ENCODE measurements at regions not wholly inside any gene's neighbourhood (a gene's known extent, or its start where the extent isn't known, plus 50 kb on each side); places are given as distances from the start of the nearest gene placed in this dataset.

GRCh38 chr6:23747239-23747638, 378.8 kb upstream of the NRSN1 start:
- TF ChIP-seq CTCF (IDR thresholded peaks at IDR 0.05; ENCODE audit: partially characterized antibody, unreplicated experiment), result no peak
- Mint-ChIP-seq H3K27me3 (ENCODE audit: unreplicated experiment) (no peaks in the 10 kb centered on the region), H3K27ac (ENCODE audit: unreplicated experiment) (no peak overlapping the region), H3K4me3 (ENCODE audit: unreplicated experiment) (no peak overlapping the region), H3K4me1 (ENCODE audit: low read depth, unreplicated experiment) (no peaks in the 10 kb centered on the region), H3K36me3 (ENCODE audit: unreplicated experiment) (no peaks in the 10 kb centered on the region), H3K9me3 (ENCODE audit: unreplicated experiment) (no peaks in the 10 kb centered on the region)
- no peak for DNase-seq

- no peak for TF ChIP-seq CTCF (IDR thresholded peaks at IDR 0.05; ENCODE audit: partially characterized antibody, unreplicated experiment)
- Mint-ChIP-seq H3K27me3 (ENCODE audit: unreplicated experiment) (no peaks in the 10 kb centered on the region), H3K4me1 (ENCODE audit: low read depth, unreplicated experiment) (no peaks in the 10 kb centered on the region), H3K9me3 (ENCODE audit: unreplicated experiment) (peaks cover 2% of the 10 kb centered on the region), H3K36me3 (ENCODE audit: unreplicated experiment) (no peaks in the 10 kb centered on the region), H3K27ac (ENCODE audit: unreplicated experiment) (no peak overlapping the region), H3K4me3 (ENCODE audit: unreplicated experiment) (no peak overlapping the region)
- DNase-seq, result no peak
Measured at GRCh38 chr6:23752414-23752813, 373.6 kb upstream of the NRSN1 start.

GRCh38 chr6:23754197-23754596, 371.8 kb upstream of the NRSN1 start:
- TF ChIP-seq CTCF (IDR thresholded peaks at IDR 0.05; ENCODE audit: partially characterized antibody, unreplicated experiment), result no peak
- Mint-ChIP-seq H3K36me3 (ENCODE audit: unreplicated experiment) (no peaks in the 10 kb centered on the region), H3K27ac (ENCODE audit: unreplicated experiment) (no peak overlapping the region), H3K27me3 (ENCODE audit: unreplicated experiment) (no peaks in the 10 kb centered on the region), H3K9me3 (ENCODE audit: unreplicated experiment) (peaks cover 2% of the 10 kb centered on the region), H3K4me3 (ENCODE audit: unreplicated experiment) (no peak overlapping the region), H3K4me1 (ENCODE audit: low read depth, unreplicated experiment) (no peaks in the 10 kb centered on the region)
- DNase-seq, result no peak

GRCh38 chr6:23775127-23775526, 350.9 kb upstream of the NRSN1 start:
- TF ChIP-seq CTCF (IDR thresholded peaks at IDR 0.05; ENCODE audit: partially characterized antibody, unreplicated experiment), result no peak
- H3K27ac Mint-ChIP-seq (ENCODE audit: unreplicated experiment), result no peak overlapping the region

GRCh38 chr6:23783901-23784300, 342.1 kb upstream of the NRSN1 start:
- no peak for DNase-seq
- H3K27ac Mint-ChIP-seq (ENCODE audit: unreplicated experiment), result no peak overlapping the region
- peaks cover 4% of the 10 kb centered on the region for H3K4me1 Mint-ChIP-seq (ENCODE audit: low read depth, unreplicated experiment)
- no peak overlapping the region for H3K4me3 Mint-ChIP-seq (ENCODE audit: unreplicated experiment)
- H3K36me3 Mint-ChIP-seq (ENCODE audit: unreplicated experiment), result no peaks in the 10 kb centered on the region
- no peak for TF ChIP-seq CTCF (IDR thresholded peaks at IDR 0.05; ENCODE audit: partially characterized antibody, unreplicated experiment)
- H3K9me3 Mint-ChIP-seq (ENCODE audit: unreplicated experiment), result no peaks in the 10 kb centered on the region
- no peaks in the 10 kb centered on the region for H3K27me3 Mint-ChIP-seq (ENCODE audit: unreplicated experiment)

More at GRCh38 chr6:23775127-23775526, 350.9 kb upstream of the NRSN1 start:
- no peaks in the 10 kb centered on the region for H3K4me1 Mint-ChIP-seq (ENCODE audit: low read depth, unreplicated experiment)
- no peaks in the 10 kb centered on the region for H3K36me3 Mint-ChIP-seq (ENCODE audit: unreplicated experiment)
- DNase-seq, result no peak
- H3K4me3 Mint-ChIP-seq (ENCODE audit: unreplicated experiment), result no peak overlapping the region
- H3K27me3 Mint-ChIP-seq (ENCODE audit: unreplicated experiment), result no peaks in the 10 kb centered on the region
- H3K9me3 Mint-ChIP-seq (ENCODE audit: unreplicated experiment), result no peaks in the 10 kb centered on the region
